Upper lobe of left lung (tissue), 6 donors: ENCODE measurements at regions not wholly inside any gene's neighbourhood (a gene's known extent, or its start where the extent isn't known, plus 50 kb on each side); places are given as distances from the start of the nearest gene placed in this dataset.

Experiments used
- ATAC-seq, 2 donors: fragments of 200-7000 bp; cut with Tn5 transposase; one replicate each; pipeline ENCODE4 v1.9.1; 2022; ENCODE audit warnings: mild to moderate bottlenecking in 2 of 2, moderate library complexity in 2 of 2; ENCODE audit not compliant: low FRiP score in 2 of 2
- DNase-seq, 2 donors: peaks; one replicate each; pipeline ENCODE4 v3.0.0-alpha.2; 2019 to 2020
- H3K27ac ChIP-seq, 4 donors: fragments of 200-600 bp; sonication (generic); one replicate each; pipeline ENCODE4 v1.5.1; 2016 to 2019
- H3K27me3 ChIP-seq, 4 donors: fragments of 200-600 bp; sonication (generic); one replicate each; pipeline ENCODE4 v1.5.1; 2017 to 2019
- H3K36me3 ChIP-seq, 4 donors: fragments of 200-600 bp; sonication (generic); one replicate each; pipeline ENCODE4 v1.5.1; 2016 to 2019
- H3K4me1 ChIP-seq, 4 donors: fragments of 200-600 bp; sonication (generic); one replicate each; pipeline ENCODE4 v1.5.1; 2018 to 2019
- H3K4me3 ChIP-seq, 4 donors: fragments of 200-600 bp; sonication (generic); one replicate each; pipeline ENCODE4 v1.5.1; 2017 to 2019; ENCODE audit warnings: mild to moderate bottlenecking in 2 of 4, moderate library complexity in 1 of 4
- H3K9me3 ChIP-seq, 4 donors: fragments of 200-600 bp; sonication (generic); one replicate each; pipeline ENCODE4 v1.5.1; 2018 to 2019
- EP300 ChIP-seq, 4 donors: sonication (generic); formaldehyde crosslinking; IDR thresholded peaks; one replicate each; pipeline ENCODE4 v1.5.1; 2017; ENCODE audit warnings: antibody characterized with exemption in 4 of 4, control low read depth in 2 of 4
- POLR2A ChIP-seq, 4 donors: fragments of 450-650 bp; IDR thresholded peaks; one replicate each; pipeline ENCODE4 v1.5.1; 2016 to 2017; ENCODE audit warnings: antibody characterized with exemption in 4 of 4, mild to moderate bottlenecking in 2 of 4
- POLR2AphosphoS5 ChIP-seq, 2 donors: sonication (generic); formaldehyde crosslinking; IDR thresholded peaks; one replicate each; pipeline ENCODE4 v1.5.1; 2017; ENCODE audit warnings: antibody characterized with exemption in 2 of 2
- WGBS, 2 donors: methylation state at CpG; one replicate each; pipeline ENCODE4 v1.1.5; 2017 to 2018; 5-methylcytosine and 5-hydroxymethylcytosine counted together
- TF ChIP-seq, protein P1 (sequence below), 6 experiments: fragments of 450-650 bp in 4 of 6; fragments of 200-600 bp in 2 of 6; sonication (generic) in 2 of 6; IDR thresholded peaks; one replicate each; pipeline ENCODE4 v1.5.1; 2016 to 2019; ENCODE audit warnings: antibody characterized with exemption in 6 of 6
- donor health status: DM: no; HTN: no; CAD: no; lungs with moderate emphysema.
- donor health status: DM: no; HTN: yes; CAD: no; lungs with severe emphysema.

- no peak overlapping the region for H3K27ac ChIP-seq
- H3K4me3 ChIP-seq, result no peak overlapping the region
- no peaks in the 10 kb centered on the region for H3K36me3 ChIP-seq
- TF ChIP-seq POLR2AphosphoS5 (IDR thresholded peaks at IDR 0.05) (no peak), EP300 (IDR thresholded peaks at IDR 0.05) (no peak), POLR2A (IDR thresholded peaks at IDR 0.05) (no peak)
- TF ChIP-seq, protein P1, sequence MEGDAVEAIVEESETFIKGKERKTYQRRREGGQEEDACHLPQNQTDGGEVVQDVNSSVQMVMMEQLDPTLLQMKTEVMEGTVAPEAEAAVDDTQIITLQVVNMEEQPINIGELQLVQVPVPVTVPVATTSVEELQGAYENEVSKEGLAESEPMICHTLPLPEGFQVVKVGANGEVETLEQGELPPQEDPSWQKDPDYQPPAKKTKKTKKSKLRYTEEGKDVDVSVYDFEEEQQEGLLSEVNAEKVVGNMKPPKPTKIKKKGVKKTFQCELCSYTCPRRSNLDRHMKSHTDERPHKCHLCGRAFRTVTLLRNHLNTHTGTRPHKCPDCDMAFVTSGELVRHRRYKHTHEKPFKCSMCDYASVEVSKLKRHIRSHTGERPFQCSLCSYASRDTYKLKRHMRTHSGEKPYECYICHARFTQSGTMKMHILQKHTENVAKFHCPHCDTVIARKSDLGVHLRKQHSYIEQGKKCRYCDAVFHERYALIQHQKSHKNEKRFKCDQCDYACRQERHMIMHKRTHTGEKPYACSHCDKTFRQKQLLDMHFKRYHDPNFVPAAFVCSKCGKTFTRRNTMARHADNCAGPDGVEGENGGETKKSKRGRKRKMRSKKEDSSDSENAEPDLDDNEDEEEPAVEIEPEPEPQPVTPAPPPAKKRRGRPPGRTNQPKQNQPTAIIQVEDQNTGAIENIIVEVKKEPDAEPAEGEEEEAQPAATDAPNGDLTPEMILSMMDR (IDR thresholded peaks at IDR 0.05), result no peak
- H3K27me3 ChIP-seq, result no peaks in the 10 kb centered on the region
- peaks cover 0 to 23% (median 17%) of the 10 kb centered on the region in 4 donors for H3K9me3 ChIP-seq
- WGBS, 2 donors, result 56 to 72% methylated on average over 3 to 4 of the region's 4 CpGs
- H3K4me1 ChIP-seq, result no peaks in the 10 kb centered on the region
- no peak for DNase-seq
- no peak for ATAC-seq
These were observed 412.1 kb downstream of the TDRD15 start for GRCh38 chr2:21535826-21536225.

DNA sequence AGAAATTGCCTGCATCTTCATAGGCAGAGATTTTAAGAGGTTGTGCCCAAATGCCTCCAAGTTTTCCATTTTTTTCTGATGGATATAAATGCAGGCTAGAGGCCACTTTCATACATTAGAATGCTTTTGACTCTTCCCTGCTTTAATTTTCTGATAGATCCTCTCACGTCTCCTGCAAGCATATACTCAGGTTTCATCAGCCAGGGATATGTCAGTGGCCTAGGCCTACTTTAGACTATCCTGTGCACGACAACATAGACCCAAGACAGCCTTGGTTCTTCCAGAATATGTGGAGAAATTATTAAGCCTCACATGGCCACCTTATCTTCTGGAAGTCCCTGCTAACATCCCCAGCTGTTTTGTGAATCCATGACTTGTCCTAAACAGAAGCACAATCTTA is 415.9 kb downstream of the TDRD15 start:
- Histone ChIP-seq H3K36me3 (no peaks in the 10 kb centered on the region), H3K27ac (no peak overlapping the region), H3K27me3 (no peaks in the 10 kb centered on the region), H3K4me3 (no peak overlapping the region), H3K4me1 (no peaks in the 10 kb centered on the region), H3K9me3 (peaks cover 0 to 19% (median 16%) of the 10 kb centered on the region in 4 donors)
- no peak for ATAC-seq
- DNase-seq, result no peak
- 62 to 71% methylated on average over 2 of the region's 2 CpGs for WGBS, 2 donors
- TF ChIP-seq, protein P1 (IDR thresholded peaks at IDR 0.05), result no peak
- TF ChIP-seq EP300 (IDR thresholded peaks at IDR 0.05), result no peak
- no peak for TF ChIP-seq POLR2A (IDR thresholded peaks at IDR 0.05)
- TF ChIP-seq POLR2AphosphoS5 (IDR thresholded peaks at IDR 0.05), result no peak

- Histone ChIP-seq H3K27me3 (no peaks in the 10 kb centered on the region), H3K36me3 (no peaks in the 10 kb centered on the region), H3K4me3 (no peak overlapping the region), H3K9me3 (no peaks in the 10 kb centered on the region), H3K4me1 (no peaks in the 10 kb centered on the region), H3K27ac (no peak overlapping the region)
- WGBS, 2 donors, result 41 to 61% methylated on average over 2 of the region's 2 CpGs
- no peak for ATAC-seq
- TF ChIP-seq, protein P1 (IDR thresholded peaks at IDR 0.05), result no peak
- DNase-seq, result no peak
These were observed 419.9 kb downstream of the TDRD15 start for GRCh38 chr2:21543630-21544029.

DNA sequence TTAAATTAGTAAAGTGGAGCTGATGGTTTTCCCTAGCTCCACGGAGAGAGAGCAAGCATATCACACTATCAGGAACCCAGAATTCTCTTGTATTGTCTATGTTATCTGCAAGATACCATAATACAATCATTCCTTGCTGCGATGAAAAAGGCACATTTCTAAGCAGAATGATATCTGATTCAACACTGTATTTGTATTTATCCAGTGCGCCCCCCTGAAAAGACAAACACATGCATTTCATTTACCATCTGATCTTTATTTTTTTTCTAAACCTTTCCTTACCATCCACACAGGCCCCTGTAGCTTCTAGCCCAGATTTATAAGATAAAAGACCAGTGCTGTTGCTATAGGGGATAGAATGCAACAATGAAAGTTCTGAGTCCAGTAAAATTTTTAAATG is 420.6 kb downstream of the TDRD15 start:
- TF ChIP-seq, protein P1 (IDR thresholded peaks at IDR 0.05), result no peak
- TF ChIP-seq EP300 (IDR thresholded peaks at IDR 0.05) (no peak), POLR2AphosphoS5 (IDR thresholded peaks at IDR 0.05) (no peak), POLR2A (IDR thresholded peaks at IDR 0.05) (no peak)
- H3K9me3 ChIP-seq, result no peaks in the 10 kb centered on the region
- DNase-seq (no peak), ATAC-seq (no peak)
- no peak overlapping the region for H3K4me3 ChIP-seq
- H3K4me1 ChIP-seq, result no peaks in the 10 kb centered on the region
- no peaks in the 10 kb centered on the region for H3K27me3 ChIP-seq
- no peaks in the 10 kb centered on the region for H3K36me3 ChIP-seq
- 71 to 72% methylated on average over 3 of the region's 3 CpGs for WGBS, 2 donors
- H3K27ac ChIP-seq, result no peak overlapping the region

DNA sequence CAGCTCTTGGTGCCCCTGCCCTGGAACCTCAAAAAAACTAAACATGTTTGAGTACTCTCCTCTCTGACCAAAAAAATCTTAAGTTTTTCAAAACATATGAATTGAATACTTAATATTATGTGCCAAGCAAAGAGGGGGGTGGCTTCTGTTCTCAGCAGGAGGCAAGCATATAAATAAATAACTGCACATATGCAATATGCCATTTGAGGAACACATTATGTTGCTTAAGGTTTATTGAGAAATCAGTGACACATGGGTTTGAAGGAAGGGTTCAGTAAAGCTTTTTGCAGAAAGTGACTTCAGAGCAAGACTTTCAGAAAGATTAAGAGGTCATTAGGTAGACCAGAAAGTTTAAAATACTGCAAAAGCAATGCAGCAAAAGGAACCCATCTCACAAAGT is 429.2 kb downstream of the TDRD15 start:
- H3K27me3 ChIP-seq, result no peaks in the 10 kb centered on the region
- DNase-seq (no peak), ATAC-seq (peak in 1 of 2 donors; percentile 8)
- no peak for TF ChIP-seq POLR2A (IDR thresholded peaks at IDR 0.05)
- TF ChIP-seq, protein P1 (IDR thresholded peaks at IDR 0.05), result no peak
- TF ChIP-seq POLR2AphosphoS5 (IDR thresholded peaks at IDR 0.05), result no peak
- no peak for TF ChIP-seq EP300 (IDR thresholded peaks at IDR 0.05)
- H3K9me3 ChIP-seq, result no peaks in the 10 kb centered on the region
- H3K36me3 ChIP-seq, result no peaks in the 10 kb centered on the region
- no peaks in the 10 kb centered on the region for H3K4me1 ChIP-seq
- no peak overlapping the region for H3K4me3 ChIP-seq
- H3K27ac ChIP-seq, result no peak overlapping the region
